HepG2 (cell line): ENCODE measurements at regions not wholly inside any gene's neighbourhood (a gene's known extent, or its start where the extent isn't known, plus 50 kb on each side); places are given as distances from the start of the nearest gene placed in this dataset.

Experiments
- ATAC-seq: fragments of 200-7000 bp; cut with Tn5 transposase; 3 replicates; pipeline ENCODE4 v1.9.1; 2020; ENCODE audit warnings: mild to moderate bottlenecking, moderate library complexity
- BruUV-seq: library from RNA; stranded (reverse); fragments of 400-500 nt; replicated peaks from 2 replicates; lab custom pipeline; 2021; lab: Mats Ljungman, UMichigan
- CTCF ChIA-PET: fragments of 300-600 bp; formaldehyde crosslinking; extraction: SDS; loops from one replicate; lab custom pipeline; 2021; ENCODE audit warnings: low total read pairs, inconsistent platforms, low intra/inter-chr PET ratio; lab: Yijun Ruan, JAX
- POLR2A ChIA-PET: fragments of 350-600 bp; sonication (Branson Sonifier 250); formaldehyde crosslinking; loops from one replicate; lab custom pipeline; 2020; ENCODE audit warnings: antibody characterized with exemption, inconsistent platforms; lab: Yijun Ruan, JAX
- DNase-seq: peaks from one replicate; pipeline ENCODE4 v3.0.0-alpha.2; 2015; ENCODE audit warnings: low spot score
- FAIRE-seq: peaks from 3 replicates; lab custom pipeline; 2011; peaks lifted over from hg19 to GRCh38; lab: Jason Lieb, UNC
- H2AFZ ChIP-seq: one replicate; pipeline ENCODE4 v1.6.1; 2011; ENCODE audit warnings: low read length, inconsistent platforms
- H3K27ac ChIP-seq: fragments of 300-600 bp; 3 replicates; pipeline ENCODE4 v1.8.0; 2011; ENCODE audit warnings: mixed run types, mild to moderate bottlenecking, mixed read lengths, low read length, inconsistent platforms; ENCODE audit not compliant: insufficient read depth; ENCODE audit errors: extremely low read length
- H3K27me3 ChIP-seq, 2 experiments: fragments of 200-600 bp in 1 of 2; 2 replicates in 1 of 2; 3 replicates in 1 of 2; pipeline versions ENCODE4 v1.6.0 to v1.8.0; 2011; ENCODE audit warnings: low read length in 2 of 2, mild to moderate bottlenecking in 2 of 2, moderate library complexity in 2 of 2, inconsistent platforms in 1 of 2; ENCODE audit not compliant: insufficient read depth in 2 of 2, control insufficient read depth in 1 of 2
- H3K36me3 ChIP-seq, 2 experiments: fragments of 200-600 bp in 1 of 2; replicated peaks in 1 of 2; 2 replicates in 1 of 2; 3 replicates in 1 of 2; pipeline versions ENCODE4 v1.5.1 to v1.8.0; 2011; ENCODE audit warnings: low read length in 2 of 2, inconsistent platforms in 1 of 2; ENCODE audit not compliant: insufficient read depth in 2 of 2, control insufficient read depth in 1 of 2
- H3K4me1 ChIP-seq: 2 replicates; pipeline ENCODE4 v1.5.1; 2012; ENCODE audit warnings: low read length, inconsistent platforms; ENCODE audit not compliant: insufficient read depth
- H3K4me2 ChIP-seq: 2 replicates; pipeline ENCODE4 v1.6.0; 2011; ENCODE audit warnings: low read depth, low read length, inconsistent platforms
- H3K4me3 ChIP-seq, 3 experiments: fragments of 200-600 bp in 1 of 3; sonication (generic), shearing (Covaris generic) in 1 of 3; replicated peaks in 1 of 3; 2 replicates each; pipeline ENCODE4 v1.5.1; 2011 to 2016; ENCODE audit warnings: low read length in 3 of 3, inconsistent platforms in 2 of 3, low read depth in 2 of 3, mild to moderate bottlenecking in 2 of 3, control low read depth in 1 of 3, mixed read lengths in 1 of 3; ENCODE audit not compliant: insufficient read depth in 1 of 3
- H3K79me2 ChIP-seq: one replicate; pipeline ENCODE4 v1.6.1; 2011; ENCODE audit warnings: low read length, inconsistent platforms; ENCODE audit not compliant: insufficient read depth
- H3K9ac ChIP-seq: 2 replicates; pipeline ENCODE4 v1.6.0; 2011; ENCODE audit warnings: mild to moderate bottlenecking, low read depth, low read length, inconsistent platforms; ENCODE audit not compliant: insufficient read depth
- H3K9me3 ChIP-seq: 2 replicates; pipeline ENCODE4 v1.5.1; 2012; ENCODE audit warnings: mild to moderate bottlenecking, low read length
- H4K20me1 ChIP-seq: 2 replicates; pipeline ENCODE4 v1.6.0; 2011; ENCODE audit warnings: inconsistent platforms, mild to moderate bottlenecking, low read length, moderate library complexity; ENCODE audit not compliant: insufficient read depth
- BORCS8-MEF2B ChIP-seq: sonication (generic); formaldehyde crosslinking; IDR thresholded peaks from 2 replicates; pipeline ENCODE4 v1.8.0; 2022; ENCODE audit warnings: mild to moderate bottlenecking, missing genetic modification reagents
- CENPX ChIP-seq: sonication (generic); formaldehyde crosslinking; IDR thresholded peaks from 2 replicates; pipeline ENCODE4 v1.9.0; 2021; ENCODE audit warnings: mild to moderate bottlenecking, missing genetic modification reagents, moderate library complexity
- HIC2 ChIP-seq: sonication (generic); formaldehyde crosslinking; IDR thresholded peaks from 2 replicates; pipeline ENCODE4 v1.9.0; 2022; ENCODE audit warnings: low read depth, missing genetic modification reagents
- JDP2 ChIP-seq: sonication (generic); formaldehyde crosslinking; IDR thresholded peaks from 2 replicates; pipeline ENCODE4 v1.8.1; 2022; ENCODE audit warnings: missing genetic modification reagents, borderline replicate concordance
- JUNB ChIP-seq: sonication (generic); formaldehyde crosslinking; IDR thresholded peaks from 2 replicates; pipeline ENCODE4 v1.8.0; 2022; ENCODE audit warnings: missing genetic modification reagents, mild to moderate bottlenecking, borderline replicate concordance
- KDM5A ChIP-seq: fragments of 200-600 bp; sonication (generic); IDR thresholded peaks from 2 replicates; pipeline ENCODE4 v1.7.0; 2018; ENCODE audit warnings: antibody characterized with exemption, mild to moderate bottlenecking, low read length, borderline replicate concordance
- MIER2 ChIP-seq: IDR thresholded peaks from 2 replicates; pipeline ENCODE4 v1.6.1; 2016; ENCODE audit warnings: missing biosample characterization, missing genetic modification reagents
- PREB ChIP-seq: sonication (generic); formaldehyde crosslinking; IDR thresholded peaks from 2 replicates; pipeline ENCODE4 v1.4.0; 2020; ENCODE audit warnings: missing genetic modification reagents
- SMAD3 ChIP-seq: sonication (generic); formaldehyde crosslinking; IDR thresholded peaks from 2 replicates; pipeline ENCODE4 v1.4.0; 2020; ENCODE audit warnings: missing genetic modification reagents
- SRSF4 ChIP-seq: fragments of 200-400 bp; formaldehyde crosslinking; IDR thresholded peaks from one replicate; pipeline ENCODE4 v1.6.1; 2018; ENCODE audit warnings: mild to moderate bottlenecking, low read depth, low read length, moderate library complexity; ENCODE audit not compliant: poor library complexity, severe bottlenecking
- ZNF124 ChIP-seq: sonication (generic); formaldehyde crosslinking; IDR thresholded peaks from 2 replicates; pipeline ENCODE4 v1.4.0; 2020; ENCODE audit warnings: missing genetic modification reagents
- ZNF431 ChIP-seq: sonication (generic); formaldehyde crosslinking; IDR thresholded peaks from 2 replicates; pipeline ENCODE4 v1.9.0; 2022; ENCODE audit warnings: missing genetic modification reagents, low read depth, mild to moderate bottlenecking, borderline replicate concordance
- ZSCAN20 ChIP-seq: sonication (generic); formaldehyde crosslinking; IDR thresholded peaks from 2 replicates; pipeline ENCODE4 v1.4.0; 2020; ENCODE audit warnings: missing genetic modification reagents, mild to moderate bottlenecking, borderline replicate concordance
- WGBS: methylation state at CpG from one replicate; pipeline ENCODE4 v1.1.6; 2017; ENCODE audit warnings: low lambda C conversion rate; 5-methylcytosine and 5-hydroxymethylcytosine counted together
- in situ Hi-C: cut with HindIII; loops from 2 replicates; pipeline ENCODE4 v1.10.0; 2017; ENCODE audit warnings: low pct_unique_long_range_greater_than_20kb; ENCODE audit not compliant: extremely low pct_ligation_motif_present
- intact Hi-C: fragments of 100-400 bp; cut with micrococcal nuclease; formaldehyde crosslinking; loops from one replicate; pipeline ENCODE4 v1.10.0; 2022; ENCODE audit not compliant: unreplicated experiment

- in situ Hi-C loops (no loop called here), intact Hi-C loops (no loop called here)
- no peak overlapping the region for H3K4me3 ChIP-seq
- no peak overlapping the region for H2AFZ ChIP-seq
- H3K4me1 ChIP-seq, result no peaks in the 10 kb centered on the region
- TF ChIP-seq JDP2 (no peak), HIC2 (CRISPR knock-in tag) (no peak), ZNF124 (CRISPR knock-in tag) (no peak), MIER2 (CRISPR knock-in tag) (no peak), PREB (no peak), ZNF431 (CRISPR knock-in tag) (no peak), JUNB (no peak), BORCS8-MEF2B (no peak), SRSF4 (no peak), SMAD3 (CRISPR knock-in tag) (no peak), KDM5A (no peak), ZSCAN20 (no peak), CENPX (CRISPR knock-in tag) (no peak)
- ChIA-PET CTCF (no interaction called here), POLR2A (no interaction called here)
- no peaks in the 10 kb centered on the region for H4K20me1 ChIP-seq
- DNase-seq, result no peak
- no peak overlapping the region for H3K9ac ChIP-seq
- 59% methylated on average over 2 of the region's 2 CpGs for WGBS
- no peaks in the 10 kb centered on the region for H3K36me3 ChIP-seq
- H3K27ac ChIP-seq, result no peak overlapping the region
- no peak for ATAC-seq
- H3K4me2 ChIP-seq, result no peak overlapping the region
- BruUV-seq, result no TSS peak
- no peak for FAIRE-seq
- H3K79me2 ChIP-seq, result no peaks in the 10 kb centered on the region
- H3K9me3 ChIP-seq, result no peaks in the 10 kb centered on the region
- H3K27me3 ChIP-seq, result no peaks in the 10 kb centered on the region
These were observed 368.4 kb downstream of the ARL4A start for GRCh38 chr7:13055732-13056368.
